ENCODE measurements at regions not wholly inside any gene's neighbourhood (a gene's known extent, or its start where the extent isn't known, plus 50 kb on each side); places are given as distances from the start of the nearest gene placed in this dataset.

DNA sequence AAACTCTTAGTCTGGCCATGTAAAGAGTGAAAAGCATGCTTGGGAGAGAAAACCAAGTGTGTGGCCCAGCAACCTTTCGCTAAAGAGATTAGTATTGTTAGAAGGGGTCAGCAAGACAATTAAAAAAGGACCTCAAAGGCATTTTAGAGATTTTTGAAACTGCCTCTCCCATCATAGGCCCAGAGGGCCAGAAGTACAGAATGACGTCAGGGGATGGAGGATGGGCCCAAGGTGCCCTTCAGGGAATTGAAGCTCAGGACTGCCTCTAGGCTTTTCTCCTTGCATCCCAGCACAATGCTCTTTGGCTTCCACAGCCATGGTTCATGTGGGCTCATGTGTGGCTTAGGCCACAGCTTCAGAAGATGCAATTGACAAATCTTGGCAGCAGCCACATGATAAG is 287.0 kb upstream of the COX7C start:
- no peak overlapping the region for H2AFZ ChIP-seq (ENCODE audit: low read length, unreplicated experiment)
- H3K27ac ChIP-seq (ENCODE audit: low read depth, low read length): no peak overlapping the region
- no peak overlapping the region for H3K4me3 ChIP-seq (ENCODE audit: low read depth, low read length)
- H3K36me3 ChIP-seq (ENCODE audit: insufficient read depth, low read length): no peaks in the 10 kb centered on the region
- H3K4me1 ChIP-seq (ENCODE audit: control insufficient read depth, insufficient read depth, low read length, unreplicated experiment): no peaks in the 10 kb centered on the region
- no peaks in the 10 kb centered on the region for H3K27me3 ChIP-seq (ENCODE audit: insufficient read depth, low read length)
- H3K79me2 ChIP-seq (ENCODE audit: control insufficient read depth, insufficient read depth, low read length, unreplicated experiment): no peaks in the 10 kb centered on the region

DNA sequence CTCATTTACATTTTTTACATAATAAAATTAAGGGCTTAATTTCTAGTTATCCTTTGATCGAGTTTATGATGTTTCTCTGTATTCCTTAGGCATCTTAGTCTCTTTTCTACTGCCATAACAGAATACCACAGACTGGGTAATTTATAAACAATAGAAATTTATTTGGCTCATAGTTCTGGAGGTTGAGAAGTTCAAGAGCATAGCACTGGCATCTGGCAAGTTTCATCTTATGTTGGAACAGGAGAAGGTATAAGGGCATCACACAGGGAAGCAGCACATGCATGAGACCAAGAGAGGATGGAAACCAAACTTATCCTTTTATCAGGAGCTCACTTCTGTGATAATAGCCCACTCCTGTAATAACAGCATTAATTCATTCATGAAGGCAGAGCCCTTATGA is 284.9 kb upstream of the COX7C start:
- no peak overlapping the region for H3K27ac ChIP-seq (ENCODE audit: low read depth, low read length)
- no peaks in the 10 kb centered on the region for H3K27me3 ChIP-seq (ENCODE audit: insufficient read depth, low read length)
- H3K4me1 ChIP-seq (ENCODE audit: control insufficient read depth, insufficient read depth, low read length, unreplicated experiment): no peaks in the 10 kb centered on the region
- H2AFZ ChIP-seq (ENCODE audit: low read length, unreplicated experiment): no peak overlapping the region
- H3K36me3 ChIP-seq (ENCODE audit: insufficient read depth, low read length): no peaks in the 10 kb centered on the region
- no peaks in the 10 kb centered on the region for H3K79me2 ChIP-seq (ENCODE audit: control insufficient read depth, insufficient read depth, low read length, unreplicated experiment)
- H3K4me3 ChIP-seq (ENCODE audit: low read depth, low read length): no peak overlapping the region

DNA sequence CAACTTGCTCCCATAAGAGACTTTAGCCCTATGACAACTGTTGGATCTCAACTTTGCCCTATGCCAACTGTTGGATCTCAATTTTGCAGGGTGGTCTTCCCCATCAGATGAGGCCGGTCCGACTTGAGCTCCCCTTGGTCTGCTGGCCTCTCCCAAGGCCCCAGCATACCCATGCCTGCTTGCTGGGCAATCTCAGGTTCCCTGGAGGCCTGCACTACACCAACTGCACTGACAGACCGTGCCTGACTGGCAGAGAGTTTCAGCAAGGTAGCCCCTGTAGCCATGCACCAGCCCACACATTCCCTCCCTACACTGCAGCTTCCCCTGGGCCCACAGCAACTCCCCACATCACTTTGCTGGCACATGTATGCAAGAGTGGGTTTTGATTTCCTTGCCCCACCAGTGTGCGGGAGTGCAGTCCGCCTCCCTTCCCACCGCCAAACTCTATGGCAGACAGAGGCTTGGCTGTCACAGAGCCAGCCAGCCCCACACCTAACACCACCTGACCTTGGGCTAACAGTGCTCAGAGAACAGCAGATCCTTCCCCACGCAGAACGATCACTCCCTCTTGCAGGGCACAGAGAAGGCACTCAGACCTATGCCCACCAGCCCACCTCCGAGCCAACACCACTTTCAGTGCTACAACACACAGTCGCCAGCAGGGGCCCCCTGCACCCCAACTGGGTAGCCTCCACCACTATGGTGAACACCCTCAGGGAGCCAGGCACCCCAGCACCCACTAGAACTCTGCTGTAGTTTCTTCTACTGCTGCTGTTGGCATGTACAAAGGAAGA is 279.9 kb upstream of the COX7C start:
- Histone ChIP-seq H3K4me3 (ENCODE audit: low read depth, low read length) (no peak overlapping the region), H3K36me3 (ENCODE audit: insufficient read depth, low read length) (no peaks in the 10 kb centered on the region), H3K27me3 (ENCODE audit: insufficient read depth, low read length) (no peaks in the 10 kb centered on the region), H3K79me2 (ENCODE audit: control insufficient read depth, insufficient read depth, low read length, unreplicated experiment) (no peaks in the 10 kb centered on the region), H3K27ac (ENCODE audit: low read depth, low read length) (no peak overlapping the region), H2AFZ (ENCODE audit: low read length, unreplicated experiment) (no peak overlapping the region), H3K4me1 (ENCODE audit: control insufficient read depth, insufficient read depth, low read length, unreplicated experiment) (no peaks in the 10 kb centered on the region)

DNA sequence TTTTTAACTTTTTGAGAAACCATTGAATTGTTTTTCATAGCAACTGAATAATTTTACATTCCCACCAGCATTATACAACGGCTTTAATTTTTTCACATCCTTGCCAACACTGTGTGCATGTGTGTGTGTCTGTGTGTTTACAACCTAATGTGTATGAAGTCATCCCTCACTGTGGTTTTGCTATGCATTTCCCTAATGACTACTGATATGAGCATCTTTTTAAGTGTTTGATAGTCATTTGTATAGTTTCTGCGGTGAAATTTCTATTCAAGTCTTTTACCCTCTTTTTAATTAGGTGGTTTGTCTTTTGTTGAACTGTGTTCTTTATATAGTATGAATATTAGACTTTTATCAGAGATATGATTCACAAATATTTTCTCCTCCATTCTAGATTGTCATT is 263.1 kb upstream of the COX7C start:
- H3K27me3 ChIP-seq (ENCODE audit: insufficient read depth, low read length): no peaks in the 10 kb centered on the region
- no peaks in the 10 kb centered on the region for H3K79me2 ChIP-seq (ENCODE audit: control insufficient read depth, insufficient read depth, low read length, unreplicated experiment)
- no peaks in the 10 kb centered on the region for H3K36me3 ChIP-seq (ENCODE audit: insufficient read depth, low read length)
- H3K4me3 ChIP-seq (ENCODE audit: low read depth, low read length): no peak overlapping the region
- no peak overlapping the region for H2AFZ ChIP-seq (ENCODE audit: low read length, unreplicated experiment)
- no peaks in the 10 kb centered on the region for H3K4me1 ChIP-seq (ENCODE audit: control insufficient read depth, insufficient read depth, low read length, unreplicated experiment)
- no peak overlapping the region for H3K27ac ChIP-seq (ENCODE audit: low read depth, low read length)

DNA sequence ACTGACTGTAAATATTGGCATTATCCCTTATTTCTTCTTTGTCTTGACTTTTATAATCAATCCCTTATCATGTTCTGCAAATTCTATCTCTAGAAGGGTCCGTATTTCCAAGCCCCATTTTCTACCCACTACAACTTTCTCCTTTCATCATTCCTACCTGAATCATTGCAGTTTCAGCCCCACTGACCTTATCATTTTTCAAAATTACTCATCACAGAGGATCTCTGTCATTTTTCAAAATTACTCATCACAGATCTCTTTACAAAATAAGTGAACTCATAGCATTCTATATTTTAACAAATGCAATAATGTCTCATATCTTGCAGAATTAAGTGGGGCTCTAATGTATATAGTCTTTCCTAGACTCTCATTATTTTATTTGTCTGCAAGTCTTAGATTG is 256.9 kb upstream of the COX7C start:
- no peaks in the 10 kb centered on the region for H3K36me3 ChIP-seq (ENCODE audit: insufficient read depth, low read length)
- H3K27me3 ChIP-seq (ENCODE audit: insufficient read depth, low read length): no peaks in the 10 kb centered on the region
- H3K79me2 ChIP-seq (ENCODE audit: control insufficient read depth, insufficient read depth, low read length, unreplicated experiment): no peaks in the 10 kb centered on the region
- no peaks in the 10 kb centered on the region for H3K4me1 ChIP-seq (ENCODE audit: control insufficient read depth, insufficient read depth, low read length, unreplicated experiment)
- no peak overlapping the region for H2AFZ ChIP-seq (ENCODE audit: low read length, unreplicated experiment)
- no peak overlapping the region for H3K4me3 ChIP-seq (ENCODE audit: low read depth, low read length)
- no peak overlapping the region for H3K27ac ChIP-seq (ENCODE audit: low read depth, low read length)

DNA sequence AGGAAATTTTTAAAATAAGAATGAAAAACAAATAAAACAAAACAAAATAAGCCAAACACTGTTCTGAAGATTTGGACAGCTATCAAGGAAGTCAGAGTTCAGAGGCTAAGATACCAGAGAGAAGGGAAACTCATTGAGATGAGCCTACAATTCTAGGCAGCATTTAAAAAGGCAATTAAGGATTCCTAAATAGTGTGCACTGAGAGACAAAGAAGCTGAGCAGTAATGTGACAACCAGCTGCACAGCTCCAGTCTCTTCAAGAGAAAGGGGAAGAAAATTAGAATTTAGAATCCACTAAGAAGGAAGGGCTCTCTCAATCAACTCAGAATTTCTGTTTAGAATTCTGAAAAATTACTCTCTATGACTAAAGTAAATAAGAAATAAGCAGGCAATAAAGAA is 246.7 kb upstream of the COX7C start:
- no peak overlapping the region for H2AFZ ChIP-seq (ENCODE audit: low read length, unreplicated experiment)
- H3K4me3 ChIP-seq (ENCODE audit: low read depth, low read length): no peak overlapping the region
- no peaks in the 10 kb centered on the region for H3K36me3 ChIP-seq (ENCODE audit: insufficient read depth, low read length)
- no peaks in the 10 kb centered on the region for H3K79me2 ChIP-seq (ENCODE audit: control insufficient read depth, insufficient read depth, low read length, unreplicated experiment)
- no peaks in the 10 kb centered on the region for H3K27me3 ChIP-seq (ENCODE audit: insufficient read depth, low read length)
- H3K27ac ChIP-seq (ENCODE audit: low read depth, low read length): no peak overlapping the region
- no peaks in the 10 kb centered on the region for H3K4me1 ChIP-seq (ENCODE audit: control insufficient read depth, insufficient read depth, low read length, unreplicated experiment)

DNA sequence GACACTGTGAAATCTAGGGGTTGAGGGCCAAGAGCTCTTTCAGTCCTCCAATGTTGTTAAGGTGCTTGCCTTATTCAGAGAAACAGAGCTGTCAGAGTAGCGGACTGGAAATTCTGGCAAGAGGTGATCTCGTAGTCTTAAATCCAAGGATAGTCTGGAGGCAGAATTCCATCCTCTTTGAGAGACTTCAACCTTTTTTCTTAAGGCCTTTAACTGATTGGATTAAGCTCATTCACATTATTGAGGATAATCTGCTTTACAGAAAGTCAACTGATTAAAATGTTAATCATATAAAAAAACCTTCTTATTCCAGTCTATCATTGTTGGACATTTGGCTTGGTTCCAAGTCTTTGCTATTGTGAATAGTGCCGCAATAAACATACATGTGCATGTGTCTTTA is 243.1 kb upstream of the COX7C start:
- H3K27ac ChIP-seq (ENCODE audit: low read depth, low read length): no peak overlapping the region
- H3K4me1 ChIP-seq (ENCODE audit: control insufficient read depth, insufficient read depth, low read length, unreplicated experiment): no peaks in the 10 kb centered on the region
- H3K36me3 ChIP-seq (ENCODE audit: insufficient read depth, low read length): no peaks in the 10 kb centered on the region
- no peak overlapping the region for H3K4me3 ChIP-seq (ENCODE audit: low read depth, low read length)
- H2AFZ ChIP-seq (ENCODE audit: low read length, unreplicated experiment): no peak overlapping the region
- H3K79me2 ChIP-seq (ENCODE audit: control insufficient read depth, insufficient read depth, low read length, unreplicated experiment): no peaks in the 10 kb centered on the region
- H3K27me3 ChIP-seq (ENCODE audit: insufficient read depth, low read length): no peaks in the 10 kb centered on the region

DNA sequence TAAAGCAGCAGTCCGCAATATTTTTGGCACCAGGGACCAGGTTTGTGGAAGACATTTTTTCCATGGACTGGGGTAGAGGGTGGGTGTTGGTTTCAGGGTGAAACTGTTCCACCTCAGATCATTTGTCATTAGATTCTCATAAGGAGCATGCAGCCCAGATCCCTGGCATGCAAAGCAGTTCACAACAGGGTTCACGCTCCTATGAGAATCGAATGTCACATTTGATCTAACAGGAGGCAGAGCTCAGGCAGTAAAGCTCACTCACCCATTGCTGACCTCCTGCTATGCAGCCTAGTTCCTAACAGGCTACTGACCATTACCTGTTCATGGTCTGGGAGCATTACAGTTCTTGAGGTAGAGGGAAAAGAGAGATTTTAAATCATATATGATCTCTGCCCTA is 241.5 kb upstream of the COX7C start:
- no peaks in the 10 kb centered on the region for H3K79me2 ChIP-seq (ENCODE audit: control insufficient read depth, insufficient read depth, low read length, unreplicated experiment)
- H2AFZ ChIP-seq (ENCODE audit: low read length, unreplicated experiment): no peak overlapping the region
- H3K27me3 ChIP-seq (ENCODE audit: insufficient read depth, low read length): no peaks in the 10 kb centered on the region
- no peak overlapping the region for H3K4me3 ChIP-seq (ENCODE audit: low read depth, low read length)
- H3K4me1 ChIP-seq (ENCODE audit: control insufficient read depth, insufficient read depth, low read length, unreplicated experiment): no peaks in the 10 kb centered on the region
- no peaks in the 10 kb centered on the region for H3K36me3 ChIP-seq (ENCODE audit: insufficient read depth, low read length)
- H3K27ac ChIP-seq (ENCODE audit: low read depth, low read length): no peak overlapping the region

DNA sequence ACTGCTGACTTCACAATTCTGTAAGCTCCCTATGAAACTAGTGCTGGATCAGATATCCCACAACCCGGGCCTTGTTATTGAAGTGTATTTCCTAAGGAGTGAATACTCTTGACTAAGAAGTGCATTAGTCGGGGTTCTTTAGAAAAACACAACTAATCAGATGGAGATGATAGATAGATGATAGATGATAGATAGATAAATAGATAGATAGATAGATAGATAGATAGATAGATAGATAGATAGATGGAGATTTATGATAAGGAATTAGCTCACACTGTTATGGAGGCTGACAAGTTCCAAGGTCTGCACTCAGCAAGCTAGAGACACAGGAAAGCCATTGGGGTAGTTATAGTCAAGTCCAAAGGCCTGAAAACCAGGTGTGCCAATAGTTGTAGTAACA is 214.6 kb upstream of the COX7C start:
- no peaks in the 10 kb centered on the region for H3K79me2 ChIP-seq (ENCODE audit: control insufficient read depth, insufficient read depth, low read length, unreplicated experiment)
- no peaks in the 10 kb centered on the region for H3K27me3 ChIP-seq (ENCODE audit: insufficient read depth, low read length)
- no peaks in the 10 kb centered on the region for H3K36me3 ChIP-seq (ENCODE audit: insufficient read depth, low read length)
- no peaks in the 10 kb centered on the region for H3K4me1 ChIP-seq (ENCODE audit: control insufficient read depth, insufficient read depth, low read length, unreplicated experiment)
- H2AFZ ChIP-seq (ENCODE audit: low read length, unreplicated experiment): no peak overlapping the region
- no peak overlapping the region for H3K4me3 ChIP-seq (ENCODE audit: low read depth, low read length)
- no peak overlapping the region for H3K27ac ChIP-seq (ENCODE audit: low read depth, low read length)

DNA sequence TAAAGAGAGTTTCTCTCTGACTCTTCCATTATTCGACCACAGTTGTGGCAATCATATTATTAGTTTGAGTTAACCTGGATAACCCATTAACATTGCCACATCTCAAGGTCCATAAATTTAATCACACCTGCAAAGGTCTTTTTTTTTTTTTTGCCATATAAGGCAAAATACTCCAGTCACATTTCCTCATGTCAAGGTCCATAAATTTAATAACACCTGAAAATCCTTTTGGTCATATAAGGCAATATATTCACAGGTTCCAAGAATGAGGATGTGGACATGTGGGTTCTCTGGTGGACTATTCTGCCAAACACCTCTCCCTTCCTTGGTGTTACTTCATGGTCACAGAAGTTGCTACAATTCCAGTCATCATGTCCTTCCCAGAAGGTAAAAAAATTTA is 213.5 kb upstream of the COX7C start:
- H3K27ac ChIP-seq (ENCODE audit: low read depth, low read length): no peak overlapping the region
- H2AFZ ChIP-seq (ENCODE audit: low read length, unreplicated experiment): no peak overlapping the region
- no peaks in the 10 kb centered on the region for H3K36me3 ChIP-seq (ENCODE audit: insufficient read depth, low read length)
- H3K27me3 ChIP-seq (ENCODE audit: insufficient read depth, low read length): no peaks in the 10 kb centered on the region
- H3K4me3 ChIP-seq (ENCODE audit: low read depth, low read length): no peak overlapping the region
- no peaks in the 10 kb centered on the region for H3K79me2 ChIP-seq (ENCODE audit: control insufficient read depth, insufficient read depth, low read length, unreplicated experiment)
- no peaks in the 10 kb centered on the region for H3K4me1 ChIP-seq (ENCODE audit: control insufficient read depth, insufficient read depth, low read length, unreplicated experiment)

DNA sequence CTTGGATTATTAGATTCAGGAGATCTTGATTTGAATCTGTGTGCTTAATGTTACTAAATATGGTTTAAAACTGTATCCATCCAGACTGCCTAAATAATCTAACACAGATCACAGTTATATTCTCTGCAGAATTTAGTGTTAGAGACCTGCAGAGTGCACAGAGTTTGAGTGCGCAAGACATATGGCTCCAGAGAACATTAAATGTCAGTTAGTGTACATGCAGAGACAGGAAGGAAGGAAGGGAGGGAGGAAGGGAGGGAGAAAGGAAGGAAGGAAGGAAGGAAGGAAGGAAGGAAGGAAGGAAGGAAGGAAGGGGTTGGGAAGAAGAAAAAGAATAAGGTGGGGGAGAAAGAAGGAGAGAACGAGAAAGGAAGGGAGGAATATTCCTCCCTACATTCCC is 210.0 kb upstream of the COX7C start:
- no peaks in the 10 kb centered on the region for H3K36me3 ChIP-seq (ENCODE audit: insufficient read depth, low read length)
- no peaks in the 10 kb centered on the region for H3K27me3 ChIP-seq (ENCODE audit: insufficient read depth, low read length)
- no peak overlapping the region for H3K4me3 ChIP-seq (ENCODE audit: low read depth, low read length)
- no peak overlapping the region for H2AFZ ChIP-seq (ENCODE audit: low read length, unreplicated experiment)
- H3K4me1 ChIP-seq (ENCODE audit: control insufficient read depth, insufficient read depth, low read length, unreplicated experiment): no peaks in the 10 kb centered on the region
- H3K27ac ChIP-seq (ENCODE audit: low read depth, low read length): no peak overlapping the region
- no peaks in the 10 kb centered on the region for H3K79me2 ChIP-seq (ENCODE audit: control insufficient read depth, insufficient read depth, low read length, unreplicated experiment)
